GM06990 (cell line): ENCODE measurements at regions not wholly inside any gene's neighbourhood (a gene's known extent, or its start where the extent isn't known, plus 50 kb on each side); places are given as distances from the start of the nearest gene placed in this dataset.
"Not testable (repeated sequence)": the region's sequence is repeated elsewhere in the genome, so short reads cannot be mapped to it uniquely, and the experiment has no call there.

Source experiments
- DNase-seq: peaks from one replicate; pipeline ENCODE4 v3.0.0-alpha.2; 2011; ENCODE audit not compliant: insufficient read length; ENCODE audit errors: extremely low read depth
- H3K27me3 ChIP-seq: replicated peaks from 2 replicates; pipeline ENCODE4 v1.6.0; 2011; ENCODE audit warnings: low read length; ENCODE audit not compliant: control insufficient read depth, insufficient read depth
- H3K36me3 ChIP-seq: 2 replicates; pipeline ENCODE4 v1.5.1; 2011; ENCODE audit warnings: low read length; ENCODE audit not compliant: control insufficient read depth, insufficient read depth
- H3K4me3 ChIP-seq: replicated peaks from 2 replicates; pipeline ENCODE4 v1.5.1; 2011; ENCODE audit warnings: low read depth, mild to moderate bottlenecking, control low read depth, low read length
- CTCF ChIP-seq: IDR thresholded peaks from 2 replicates; pipeline ENCODE4 v1.5.1; 2011; ENCODE audit warnings: low read length, control low read depth, mild to moderate bottlenecking, inconsistent platforms; ENCODE audit not compliant: insufficient read depth, poor library complexity, severe bottlenecking

- H3K36me3 ChIP-seq = no peaks in the 10 kb centered on the region
- no peak for TF ChIP-seq CTCF
- no peak overlapping the region for H3K4me3 ChIP-seq
- DNase-seq = no peak
- no peaks in the 10 kb centered on the region for H3K27me3 ChIP-seq
These were observed 75.9 kb downstream of the UTRN start for GRCh38 chr6:144361016-144361415.

GRCh38 chr6:144362042-144363018, 77.2 kb downstream of the UTRN start:
- H3K27me3 ChIP-seq = no peaks in the 10 kb centered on the region
- no peaks in the 10 kb centered on the region for H3K36me3 ChIP-seq
- no peak for DNase-seq
- H3K4me3 ChIP-seq = no peak overlapping the region
- TF ChIP-seq CTCF = no peak

- Histone ChIP-seq H3K4me3 (no peak overlapping the region), H3K27me3 (no peaks in the 10 kb centered on the region), H3K36me3 (no peaks in the 10 kb centered on the region)
- TF ChIP-seq CTCF = no peak
- no peak for DNase-seq
These were observed 79.1 kb downstream of the UTRN start for GRCh38 chr6:144364208-144364720.

- DNase-seq = no peak
- H3K36me3 ChIP-seq = no peaks in the 10 kb centered on the region
- TF ChIP-seq CTCF = no peak
- no peak overlapping the region for H3K4me3 ChIP-seq
- H3K27me3 ChIP-seq = no peaks in the 10 kb centered on the region
These were observed 79.6 kb downstream of the UTRN start for GRCh38 chr6:144364782-144365181.

- TF ChIP-seq CTCF = no peak
- H3K27me3 ChIP-seq = no peaks in the 10 kb centered on the region
- no peak for DNase-seq
These were observed 80.1 kb downstream of the UTRN start for GRCh38 chr6:144365271-144365670.

GRCh38 chr6:144369696-144370095, 84.6 kb downstream of the UTRN start:
- DNase-seq, H3K36me3 ChIP-seq, H3K4me3 ChIP-seq, H3K27me3 ChIP-seq: not testable (repeated sequence)

More at GRCh38 chr6:144365271-144365670, 80.1 kb downstream of the UTRN start:
- Histone ChIP-seq H3K4me3 (no peak overlapping the region), H3K36me3 (no peaks in the 10 kb centered on the region; the same call in 1 of the 2 replicates)
